A673 (cell line): ENCODE measurements at regions not wholly inside any gene's neighbourhood (a gene's known extent, or its start where the extent isn't known, plus 50 kb on each side); places are given as distances from the start of the nearest gene placed in this dataset.

ENCODE experiments used
- BruUV-seq: library from RNA; stranded (reverse); fragments of 400-500 nt; replicated peaks from 2 replicates; lab custom pipeline; 2021; lab: Mats Ljungman, UMichigan
- CTCF ChIA-PET: fragments of 300-600 bp; sonication (Branson Sonifier 250); formaldehyde crosslinking; loops from one replicate; lab custom pipeline; 2022; ENCODE audit warnings: antibody characterized with exemption; lab: Charles Lee
- POLR2A ChIA-PET: fragments of 300-600 bp; sonication (Branson Sonifier 250); formaldehyde crosslinking; loops from one replicate; lab custom pipeline; 2022; ENCODE audit warnings: antibody characterized with exemption; ENCODE audit not compliant: low non-redundant PET; lab: Charles Lee
- DNase-seq: peaks from one replicate; pipeline ENCODE4 v3.0.0-alpha.2; 2015; ENCODE audit warnings: low spot score
- H3K27ac ChIP-seq: fragments of 200-600 bp; sonication (generic); 2 replicates; pipeline ENCODE4 v1.5.1; 2016; ENCODE audit warnings: mixed run types, low read depth, mild to moderate bottlenecking, mixed read lengths, antibody characterized with exemption, low read length; ENCODE audit not compliant: poor library complexity, severe bottlenecking
- H3K27me3 ChIP-seq: fragments of 200-600 bp; sonication (generic); replicated peaks from 2 replicates; pipeline ENCODE4 v1.6.1; 2017; ENCODE audit warnings: mixed run types, low read depth, mild to moderate bottlenecking, mixed read lengths, antibody characterized with exemption, low read length; ENCODE audit not compliant: insufficient read depth, poor library complexity
- H3K36me3 ChIP-seq: fragments of 200-600 bp; sonication (generic); 2 replicates; pipeline ENCODE4 v1.6.1; 2016; ENCODE audit warnings: mixed run types, mild to moderate bottlenecking, mixed read lengths, antibody characterized with exemption, low read length; ENCODE audit not compliant: insufficient read depth, poor library complexity, severe bottlenecking
- H3K4me1 ChIP-seq: fragments of 200-600 bp; sonication (generic); 2 replicates; pipeline ENCODE4 v1.6.1; 2017; ENCODE audit warnings: mixed run types, mild to moderate bottlenecking, mixed read lengths, antibody characterized with exemption, low read length; ENCODE audit not compliant: insufficient read depth, poor library complexity, severe bottlenecking
- H3K4me3 ChIP-seq: fragments of 200-600 bp; sonication (generic); 2 replicates; pipeline ENCODE4 v1.5.1; 2016; ENCODE audit warnings: low read depth, mixed run types, mild to moderate bottlenecking, mixed read lengths, low read length; ENCODE audit not compliant: poor library complexity, severe bottlenecking
- H3K9me3 ChIP-seq: fragments of 200-600 bp; sonication (generic); 2 replicates; pipeline ENCODE4 v1.6.1; 2016; ENCODE audit warnings: mixed run types, low read depth, mild to moderate bottlenecking, mixed read lengths, antibody characterized with exemption, low read length; ENCODE audit not compliant: poor library complexity, severe bottlenecking
- CTCF ChIP-seq: fragments of 300-800, 200-600 bp; sonication (generic); conservative IDR thresholded peaks from 2 replicates; pipeline ENCODE4 v1.5.1; 2017; ENCODE audit warnings: low read depth, mild to moderate bottlenecking, antibody characterized with exemption, low read length, moderate library complexity, mixed read lengths
- EZH2 ChIP-seq: fragments of 200-600 bp; sonication (generic); IDR thresholded peaks from 2 replicates; pipeline ENCODE4 v1.6.1; 2017; ENCODE audit warnings: borderline replicate concordance, low read depth, mild to moderate bottlenecking, mixed read lengths, antibody characterized with exemption, low read length; ENCODE audit not compliant: poor library complexity, severe bottlenecking
- intact Hi-C: fragments of 100-400 bp; cut with micrococcal nuclease; formaldehyde crosslinking; loops from one replicate; pipeline ENCODE4 v1.10.0; 2022; ENCODE audit not compliant: unreplicated experiment

GRCh38 chr18:75638223-75638775, 210.8 kb upstream of the SMIM21 start:
- intact Hi-C loops: no loop called here
- Histone ChIP-seq H3K36me3 (no peaks in the 10 kb centered on the region), H3K9me3 (no peaks in the 10 kb centered on the region), H3K4me3 (no peak overlapping the region), H3K27me3 (no peaks in the 10 kb centered on the region), H3K4me1 (no peaks in the 10 kb centered on the region), H3K27ac (no peak overlapping the region)
- DNase-seq: no peak
- no TSS peak for BruUV-seq
- ChIA-PET POLR2A (no interaction called here), CTCF (no interaction called here)
- TF ChIP-seq EZH2 (no peak), CTCF (no peak)

DNA sequence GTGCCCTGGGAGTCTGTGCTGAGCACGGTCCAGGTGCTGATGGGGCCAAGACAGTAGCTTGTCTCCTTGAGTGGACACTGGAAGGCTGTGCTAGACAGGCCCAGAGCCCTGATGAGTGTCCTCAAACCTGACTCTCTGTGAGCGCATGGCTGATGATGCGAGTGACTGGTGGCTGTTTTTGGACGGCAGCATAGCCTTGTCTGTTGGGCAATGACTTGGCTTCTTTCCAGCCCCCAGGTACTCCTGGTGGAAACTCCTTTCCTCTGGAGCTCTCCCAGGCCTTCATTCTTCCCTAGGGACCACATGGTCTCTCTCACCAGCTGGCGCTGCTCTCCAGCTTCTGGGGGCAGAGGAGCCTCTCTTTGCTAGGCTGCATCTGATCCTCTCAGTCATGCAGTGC, 207.6 kb upstream of the SMIM21 start:
- H3K4me3 ChIP-seq: no peak overlapping the region
- DNase-seq: no peak
- no peaks in the 10 kb centered on the region for H3K4me1 ChIP-seq
- no peaks in the 10 kb centered on the region for H3K27me3 ChIP-seq
- no peaks in the 10 kb centered on the region for H3K36me3 ChIP-seq
- ChIA-PET POLR2A (no interaction called here), CTCF (no interaction called here)
- intact Hi-C loops: no loop called here
- TF ChIP-seq CTCF (no peak), EZH2 (no peak)
- no peak overlapping the region for H3K27ac ChIP-seq
- BruUV-seq: no TSS peak
- no peaks in the 10 kb centered on the region for H3K9me3 ChIP-seq

GRCh38 chr18:75625966-75626365, 198.5 kb upstream of the SMIM21 start:
- POLR2A ChIA-PET: no interaction called here
- Histone ChIP-seq H3K27ac (no peak overlapping the region), H3K4me1 (no peaks in the 10 kb centered on the region), H3K9me3 (no peaks in the 10 kb centered on the region), H3K27me3 (no peaks in the 10 kb centered on the region), H3K36me3 (no peaks in the 10 kb centered on the region), H3K4me3 (no peak overlapping the region)
- DNase-seq: no peak
- intact Hi-C loops: no loop called here
- TF ChIP-seq EZH2 (no peak), CTCF (no peak)
- CTCF ChIA-PET: interaction anchor here (0.6 kb wide), 1 partner anchor 416 kb away, joined by 4 read pairs; the partner anchor contains the start of gene TSHZ1
- no TSS peak for BruUV-seq
